ENCODE measurements at regions not wholly inside any gene's neighbourhood (a gene's known extent, or its start where the extent isn't known, plus 50 kb on each side); places are given as distances from the start of the nearest gene placed in this dataset.

DNA sequence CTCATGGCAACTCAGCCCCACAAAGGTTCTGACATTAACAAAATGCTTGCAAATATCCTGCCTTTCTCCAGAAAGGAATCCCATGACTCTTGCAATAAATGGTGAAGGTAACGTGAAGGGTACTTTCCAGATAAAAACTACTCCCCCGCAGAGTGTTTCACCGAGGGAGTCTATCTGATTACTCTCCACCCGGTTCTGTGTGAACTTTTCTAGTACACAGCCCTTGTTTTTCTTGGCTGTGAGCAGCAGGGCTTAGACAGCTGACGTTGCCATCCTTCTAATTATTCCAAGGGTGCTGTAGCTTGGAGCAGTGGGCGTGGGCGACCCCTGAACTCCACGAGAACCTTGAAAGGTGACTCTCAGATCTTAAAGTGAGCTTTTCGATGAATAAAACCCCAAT, 276.0 kb upstream of the IRX4 start:
- no peak overlapping the region for H3K27ac ChIP-seq (ENCODE audit: insufficient read depth, low read depth, low read length)
- dilution Hi-C loops (cut with MboI; ENCODE audit: extremely low pct_ligation_motif_present, low sequenced_read_pairs), result no loop called here
- TF ChIP-seq FOS (IDR thresholded peaks at IDR 0.05; ENCODE audit: borderline replicate concordance, insufficient read depth, low read length), result no peak
- TF ChIP-seq POLR2AphosphoS5 (IDR thresholded peaks at IDR 0.05; ENCODE audit: insufficient read depth, low read depth, low read length), result no peak
- TF ChIP-seq, protein P1, sequence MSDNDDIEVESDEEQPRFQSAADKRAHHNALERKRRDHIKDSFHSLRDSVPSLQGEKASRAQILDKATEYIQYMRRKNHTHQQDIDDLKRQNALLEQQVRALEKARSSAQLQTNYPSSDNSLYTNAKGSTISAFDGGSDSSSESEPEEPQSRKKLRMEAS (IDR thresholded peaks at IDR 0.05; ENCODE audit: insufficient read depth, insufficient read length), result no peak
- TF ChIP-seq GATA2 (IDR thresholded peaks at IDR 0.05; ENCODE audit: insufficient read depth, insufficient read length, low read depth, low read length), result no peak
- no peak for TF ChIP-seq EZH2 (IDR thresholded peaks at IDR 0.05; ENCODE audit: borderline replicate concordance, low read depth, low read length, severe bottlenecking)
- no peak for TF ChIP-seq JUN (IDR thresholded peaks at IDR 0.05; ENCODE audit: borderline replicate concordance, insufficient read depth, insufficient read length, low read depth)
- TF ChIP-seq POLR2A (IDR thresholded peaks at IDR 0.05; ENCODE audit: low read depth, low read length), result no peak
- no peak for TF ChIP-seq MYC (IDR thresholded peaks at IDR 0.05; ENCODE audit: low read depth, low read length)
- TF ChIP-seq, protein P2, sequence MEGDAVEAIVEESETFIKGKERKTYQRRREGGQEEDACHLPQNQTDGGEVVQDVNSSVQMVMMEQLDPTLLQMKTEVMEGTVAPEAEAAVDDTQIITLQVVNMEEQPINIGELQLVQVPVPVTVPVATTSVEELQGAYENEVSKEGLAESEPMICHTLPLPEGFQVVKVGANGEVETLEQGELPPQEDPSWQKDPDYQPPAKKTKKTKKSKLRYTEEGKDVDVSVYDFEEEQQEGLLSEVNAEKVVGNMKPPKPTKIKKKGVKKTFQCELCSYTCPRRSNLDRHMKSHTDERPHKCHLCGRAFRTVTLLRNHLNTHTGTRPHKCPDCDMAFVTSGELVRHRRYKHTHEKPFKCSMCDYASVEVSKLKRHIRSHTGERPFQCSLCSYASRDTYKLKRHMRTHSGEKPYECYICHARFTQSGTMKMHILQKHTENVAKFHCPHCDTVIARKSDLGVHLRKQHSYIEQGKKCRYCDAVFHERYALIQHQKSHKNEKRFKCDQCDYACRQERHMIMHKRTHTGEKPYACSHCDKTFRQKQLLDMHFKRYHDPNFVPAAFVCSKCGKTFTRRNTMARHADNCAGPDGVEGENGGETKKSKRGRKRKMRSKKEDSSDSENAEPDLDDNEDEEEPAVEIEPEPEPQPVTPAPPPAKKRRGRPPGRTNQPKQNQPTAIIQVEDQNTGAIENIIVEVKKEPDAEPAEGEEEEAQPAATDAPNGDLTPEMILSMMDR (IDR thresholded peaks at IDR 0.05; ENCODE audit: extremely low read depth in 1 of 2, insufficient read depth in 1 of 2, low read depth in 1 of 2, low read length in 2 of 2), result no peak
- H3K9me3 ChIP-seq (replicated peaks; ENCODE audit: control insufficient read depth, insufficient read depth, low read length), result no peaks in the 10 kb centered on the region
- intact Hi-C loops (cut with micrococcal nuclease), result no loop called here
- no peak for DNase-seq (ENCODE audit: low read depth, low spot score)
- no peaks in the 10 kb centered on the region for H3K79me2 ChIP-seq (ENCODE audit: control insufficient read depth, insufficient read depth, low read length)
- no peaks in the 10 kb centered on the region for H3K27me3 ChIP-seq (ENCODE audit: control insufficient read depth in 2 of 2, insufficient read depth in 2 of 2, low read length in 2 of 2)
- no peaks in the 10 kb centered on the region for H3K9me1 ChIP-seq (replicated peaks; ENCODE audit: control insufficient read depth, extremely low read depth, insufficient read depth, low read length)
- BruUV-seq (replicated peaks), result no TSS peak
- no peak overlapping the region for H2AFZ ChIP-seq (ENCODE audit: low read depth, low read length)
- no peak overlapping the region for H3K4me3 ChIP-seq (replicated peaks in 1 of 3; ENCODE audit: insufficient read depth in 1 of 3, low read depth in 1 of 3, low read length in 3 of 3)
- POLR2A ChIA-PET, result no interaction called here
- H3K9ac ChIP-seq (replicated peaks; ENCODE audit: extremely low read depth, insufficient read depth, low read length), result no peak overlapping the region
- H4K20me1 ChIP-seq (replicated peaks; ENCODE audit: control insufficient read depth, extremely low read depth, insufficient read depth, low read length), result no peaks in the 10 kb centered on the region
- CTCF ChIA-PET, result no interaction called here
- H3K4me2 ChIP-seq (ENCODE audit: insufficient read depth, low read length), result no peak overlapping the region
- FAIRE-seq, result no peak
- H3K36me3 ChIP-seq (ENCODE audit: control insufficient read depth in 2 of 2, extremely low read depth in 1 of 2, insufficient read depth in 2 of 2, low read length in 2 of 2), result no peaks in the 10 kb centered on the region
- H3K4me1 ChIP-seq (ENCODE audit: control insufficient read depth, extremely low read depth, insufficient read depth, low read length), result no peaks in the 10 kb centered on the region

Data from endothelial cell of umbilical vein (primary cell).